Lung (tissue), 11 donors: ENCODE measurements at regions not wholly inside any gene's neighbourhood (a gene's known extent, or its start where the extent isn't known, plus 50 kb on each side); places are given as distances from the start of the nearest gene placed in this dataset.

Experiments used
- ATAC-seq: fragments of 200-7000 bp; cut with Tn5 transposase; one replicate; pipeline ENCODE4 v1.9.1; 2020; ENCODE audit warnings: moderate number of reproducible peaks; ENCODE audit not compliant: insufficient read depth, low FRiP score
- DNase-seq, 3 donors: peaks; one replicate each; pipeline ENCODE4 v3.0.0-alpha.2; 2013 to 2017
- H3K27ac ChIP-seq, 2 donors: one replicate each; pipeline ENCODE4 v1.5.1; 2013; ENCODE audit warnings: mild to moderate bottlenecking in 2 of 2, moderate library complexity in 2 of 2, control low read depth in 1 of 2, inconsistent platforms in 1 of 2, low read depth in 1 of 2, low read length in 1 of 2
- H3K27me3 ChIP-seq, 3 donors: one replicate each; pipeline ENCODE4 v1.5.1; 2013; ENCODE audit warnings: low read length in 2 of 3; ENCODE audit not compliant: control insufficient read depth in 3 of 3, insufficient read depth in 3 of 3
- H3K36me3 ChIP-seq, 4 donors: one replicate each; pipeline ENCODE4 v1.5.1; 2013; ENCODE audit warnings: low read length in 4 of 4, mild to moderate bottlenecking in 1 of 4, moderate library complexity in 1 of 4; ENCODE audit not compliant: control insufficient read depth in 4 of 4, insufficient read depth in 4 of 4
- H3K4me1 ChIP-seq, 5 donors: one replicate each; pipeline ENCODE4 v1.5.1; 2013; ENCODE audit warnings: low read length in 5 of 5, mild to moderate bottlenecking in 2 of 5, moderate library complexity in 1 of 5; ENCODE audit not compliant: control insufficient read depth in 5 of 5, insufficient read depth in 5 of 5
- H3K4me3 ChIP-seq: one replicate; pipeline ENCODE4 v1.5.1; 2013; ENCODE audit warnings: mild to moderate bottlenecking, control low read depth, moderate library complexity
- H3K9ac ChIP-seq, 2 donors: one replicate each; pipeline ENCODE4 v1.5.1; 2013; ENCODE audit warnings: low read length in 2 of 2, control low read depth in 1 of 2; ENCODE audit not compliant: insufficient read depth in 1 of 2
- H3K9me3 ChIP-seq, 4 donors: one replicate each; pipeline ENCODE4 v1.5.1; 2013; ENCODE audit warnings: low read length in 3 of 4, mild to moderate bottlenecking in 1 of 4, moderate library complexity in 1 of 4; ENCODE audit not compliant: control insufficient read depth in 4 of 4, insufficient read depth in 3 of 4
- WGBS, 2 donors: extraction: QIAGEN DNeasy Blood & Tissue Kit; methylation state at CpG; one replicate each; pipeline ENCODE4 v1.1.7; 2013; 5-methylcytosine and 5-hydroxymethylcytosine counted together
- TF ChIP-seq, protein P1 (sequence below): IDR thresholded peaks from 2 replicates; pipeline ENCODE4 v1.5.1; 2012; ENCODE audit warnings: mild to moderate bottlenecking; ENCODE audit errors: control extremely low read depth, extremely low read depth
- donor health status: control.
- donor health status: control.
- donor health status: Bipolar disorder and iron deficiency.
- donor health status: healthy.
- donor health status: DM: yes; HTN: yes; CAD: no.

DNA sequence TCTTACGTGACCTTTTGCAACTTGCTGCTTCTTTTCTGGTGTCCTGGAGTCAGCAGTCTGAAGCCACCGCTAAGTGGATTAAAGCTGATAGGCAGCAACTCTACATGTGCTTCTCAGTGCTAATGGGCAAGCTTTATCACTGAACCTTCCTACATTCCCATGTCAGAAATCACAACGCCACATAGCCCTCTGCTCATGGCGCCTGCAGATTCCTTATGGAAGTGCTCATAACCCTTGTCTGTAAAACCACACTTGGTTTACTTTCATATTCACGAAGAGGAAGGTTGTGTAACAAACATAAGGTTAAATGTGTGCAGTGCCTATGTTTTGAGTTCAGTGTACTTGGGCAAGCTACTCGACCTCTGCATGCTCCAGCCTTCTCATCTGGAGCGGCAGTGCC is 319.8 kb downstream of the FBXO15 start:
- H3K27ac ChIP-seq = no peak overlapping the region
- H3K9ac ChIP-seq = no peak overlapping the region
- H3K27me3 ChIP-seq = no peaks in the 10 kb centered on the region
- peaks cover 0 to 5% (median 0%) of the 10 kb centered on the region in 5 donors for H3K4me1 ChIP-seq
- H3K36me3 ChIP-seq = no peaks in the 10 kb centered on the region
- DNase-seq (no peak), ATAC-seq (no peak)
- H3K4me3 ChIP-seq = no peak overlapping the region
- H3K9me3 ChIP-seq = peaks cover 0 to 3% (median 0%) of the 10 kb centered on the region in 4 donors
- WGBS, 2 donors = 83 to 85% methylated on average over 7 of the region's 7 CpGs
- TF ChIP-seq, protein P1, sequence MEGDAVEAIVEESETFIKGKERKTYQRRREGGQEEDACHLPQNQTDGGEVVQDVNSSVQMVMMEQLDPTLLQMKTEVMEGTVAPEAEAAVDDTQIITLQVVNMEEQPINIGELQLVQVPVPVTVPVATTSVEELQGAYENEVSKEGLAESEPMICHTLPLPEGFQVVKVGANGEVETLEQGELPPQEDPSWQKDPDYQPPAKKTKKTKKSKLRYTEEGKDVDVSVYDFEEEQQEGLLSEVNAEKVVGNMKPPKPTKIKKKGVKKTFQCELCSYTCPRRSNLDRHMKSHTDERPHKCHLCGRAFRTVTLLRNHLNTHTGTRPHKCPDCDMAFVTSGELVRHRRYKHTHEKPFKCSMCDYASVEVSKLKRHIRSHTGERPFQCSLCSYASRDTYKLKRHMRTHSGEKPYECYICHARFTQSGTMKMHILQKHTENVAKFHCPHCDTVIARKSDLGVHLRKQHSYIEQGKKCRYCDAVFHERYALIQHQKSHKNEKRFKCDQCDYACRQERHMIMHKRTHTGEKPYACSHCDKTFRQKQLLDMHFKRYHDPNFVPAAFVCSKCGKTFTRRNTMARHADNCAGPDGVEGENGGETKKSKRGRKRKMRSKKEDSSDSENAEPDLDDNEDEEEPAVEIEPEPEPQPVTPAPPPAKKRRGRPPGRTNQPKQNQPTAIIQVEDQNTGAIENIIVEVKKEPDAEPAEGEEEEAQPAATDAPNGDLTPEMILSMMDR = no peak

DNA sequence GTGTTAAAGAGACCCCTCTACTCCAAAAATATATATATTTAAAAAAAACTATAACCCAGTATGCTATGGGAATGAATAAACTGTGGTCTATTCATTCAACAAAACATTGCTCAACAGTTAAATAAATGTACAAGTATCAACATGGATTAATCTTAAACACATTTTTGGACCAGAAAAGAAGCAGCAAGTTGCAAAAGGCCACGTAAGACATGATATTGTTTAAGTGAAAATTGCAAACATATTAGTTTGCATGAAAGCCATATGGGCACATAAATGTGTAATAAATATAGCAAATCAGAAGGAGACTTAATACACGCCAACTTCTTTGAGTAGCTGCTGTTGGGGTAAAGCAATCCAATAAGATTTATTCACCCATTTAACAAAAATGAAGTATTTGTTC is 321.5 kb downstream of the FBXO15 start:
- Histone ChIP-seq H3K4me1 (peaks cover 0 to 5% (median 0%) of the 10 kb centered on the region in 5 donors), H3K9ac (no peak overlapping the region), H3K4me3 (no peak overlapping the region), H3K27me3 (no peaks in the 10 kb centered on the region), H3K9me3 (peaks cover 0 to 2% (median 0%) of the 10 kb centered on the region in 4 donors), H3K36me3 (no peaks in the 10 kb centered on the region), H3K27ac (no peak overlapping the region)
- DNase-seq (no peak), ATAC-seq (no peak)
- TF ChIP-seq, protein P1 = no peak
- 82 to 91% methylated on average over 2 of the region's 2 CpGs for WGBS, 2 donors

GRCh38 chr18:73824671-73825070 is 323.0 kb downstream of the FBXO15 start:
- H3K9ac ChIP-seq = no peak overlapping the region
- no peaks in the 10 kb centered on the region for H3K36me3 ChIP-seq
- TF ChIP-seq, protein P1 = no peak
- DNase-seq (no peak), ATAC-seq (no peak)
- H3K4me1 ChIP-seq = peaks cover 0 to 5% (median 0%) of the 10 kb centered on the region in 5 donors
- WGBS, 2 donors = 87% methylated on average over 1 of the region's 1 CpG
- no peaks in the 10 kb centered on the region for H3K9me3 ChIP-seq
- H3K27ac ChIP-seq = no peak overlapping the region
- H3K4me3 ChIP-seq = no peak overlapping the region
- no peaks in the 10 kb centered on the region for H3K27me3 ChIP-seq

DNA sequence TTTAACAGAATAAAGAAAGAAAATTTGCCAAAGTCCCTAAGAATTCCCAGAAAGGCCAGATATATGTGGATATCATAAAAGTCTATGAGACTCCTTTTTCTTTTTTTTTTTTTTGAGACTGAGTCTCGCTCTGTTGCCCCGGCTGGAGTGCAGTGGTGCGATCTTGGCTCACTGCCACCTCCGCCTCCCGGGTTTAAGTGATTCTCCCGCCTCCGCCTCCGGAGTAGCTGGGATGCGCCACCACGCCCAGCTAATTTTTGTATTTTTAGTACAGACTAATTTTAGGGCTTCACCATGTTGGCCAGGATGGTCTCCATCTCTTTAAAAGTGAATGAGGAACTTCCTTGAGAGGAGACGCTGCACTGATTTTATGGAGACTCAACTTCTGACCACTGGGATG is 335.2 kb downstream of the FBXO15 start:
- TF ChIP-seq, protein P1 = no peak
- H3K36me3 ChIP-seq = no peaks in the 10 kb centered on the region
- DNase-seq (no peak), ATAC-seq (no peak)
- H3K4me3 ChIP-seq = no peak overlapping the region
- H3K9ac ChIP-seq = no peak overlapping the region
- H3K4me1 ChIP-seq = peaks cover 0 to 2% (median 0%) of the 10 kb centered on the region in 5 donors
- no peak overlapping the region for H3K27ac ChIP-seq
- peaks cover 0 to 2% (median 0%) of the 10 kb centered on the region in 4 donors for H3K9me3 ChIP-seq
- no peaks in the 10 kb centered on the region for H3K27me3 ChIP-seq
- 78 to 93% methylated on average over 11 of the region's 11 CpGs for WGBS, 2 donors
